GM18502 (cell line): ENCODE measurements at regions not wholly inside any gene's neighbourhood (a gene's known extent, or its start where the extent isn't known, plus 50 kb on each side); places are given as distances from the start of the nearest gene placed in this dataset.

Experiments
- ATAC-seq: cut with Tn5 transposase; IDR thresholded peaks from one replicate; pipeline ENCODE4 v1.9.1; 2021; ENCODE audit warnings: mild to moderate bottlenecking; ENCODE audit not compliant: unreplicated experiment, poor library complexity

GRCh38 chr1:184214128-184214527 is 162.6 kb downstream of the TSEN15 start:
- no peak for ATAC-seq

- ATAC-seq = no peak
Observed at GRCh38 chr1:184215274-184215925, 163.9 kb downstream of the TSEN15 start.

DNA sequence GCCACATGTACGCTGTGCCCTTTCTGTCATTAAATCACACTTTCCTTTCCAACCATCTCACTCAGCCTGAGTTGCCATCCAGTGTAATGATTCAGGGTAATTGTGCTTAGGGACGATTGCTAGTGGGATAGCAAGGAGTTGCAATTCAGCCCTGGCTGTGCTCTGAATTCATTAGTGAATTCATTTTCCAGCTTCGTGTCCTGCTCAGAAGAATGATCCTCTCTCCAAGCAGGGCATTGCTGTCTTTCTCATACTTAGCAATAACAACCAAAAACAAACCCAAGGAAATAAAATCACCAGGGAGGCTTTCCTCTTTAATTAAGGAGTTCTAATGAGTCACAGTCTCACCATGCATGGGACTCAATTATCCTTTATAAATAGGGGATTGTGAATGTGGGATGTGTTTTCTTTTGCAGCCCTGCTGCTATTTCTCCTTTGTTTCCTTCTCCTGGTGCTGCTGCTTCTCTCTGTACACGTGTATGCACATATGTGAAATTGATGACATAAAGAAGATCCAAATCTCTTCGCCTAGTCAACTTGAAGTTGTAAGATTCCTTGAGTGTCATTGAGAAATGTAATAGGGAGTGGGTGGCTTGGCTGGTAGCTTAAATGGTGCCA is 167.0 kb downstream of the TSEN15 start:
- ATAC-seq = no peak

DNA sequence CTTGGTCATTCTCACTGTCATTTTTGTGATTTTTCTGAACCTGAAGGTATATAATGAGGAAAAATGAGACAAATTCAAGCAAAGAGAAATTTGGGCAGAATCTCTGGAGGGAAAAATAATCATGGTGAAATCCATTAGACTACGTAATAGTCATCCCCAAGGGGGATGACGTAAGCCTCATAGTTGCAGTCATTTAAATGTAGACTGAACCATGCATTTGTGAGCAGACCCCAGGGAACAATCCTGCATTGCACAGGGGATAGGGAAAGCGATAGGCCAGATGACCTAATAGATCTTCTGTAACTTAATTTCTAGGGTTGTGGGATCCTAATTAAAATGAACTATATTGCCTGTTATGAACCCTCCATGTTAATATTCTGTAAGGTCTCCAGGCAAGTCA is 167.4 kb upstream of the C1orf21 start:
- no peak for ATAC-seq

DNA sequence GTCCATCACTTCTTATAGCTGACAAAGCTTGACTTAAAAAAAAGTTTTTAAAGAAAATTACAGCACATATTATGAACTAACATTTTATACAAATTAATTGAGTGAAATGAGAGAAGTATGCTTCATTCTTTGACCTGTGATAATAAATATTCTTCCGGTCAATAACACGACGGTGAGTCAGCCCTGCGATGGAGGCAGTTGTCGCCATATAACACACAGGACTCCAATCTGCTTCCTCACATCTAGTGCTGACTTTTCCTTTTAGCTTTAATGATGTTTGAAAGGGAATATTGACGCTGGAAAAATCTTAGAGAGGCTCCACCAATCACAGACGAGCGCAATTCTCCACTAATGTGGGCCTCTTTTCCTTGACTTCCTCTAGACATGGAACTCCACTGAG is 166.9 kb upstream of the C1orf21 start:
- ATAC-seq = no peak

DNA sequence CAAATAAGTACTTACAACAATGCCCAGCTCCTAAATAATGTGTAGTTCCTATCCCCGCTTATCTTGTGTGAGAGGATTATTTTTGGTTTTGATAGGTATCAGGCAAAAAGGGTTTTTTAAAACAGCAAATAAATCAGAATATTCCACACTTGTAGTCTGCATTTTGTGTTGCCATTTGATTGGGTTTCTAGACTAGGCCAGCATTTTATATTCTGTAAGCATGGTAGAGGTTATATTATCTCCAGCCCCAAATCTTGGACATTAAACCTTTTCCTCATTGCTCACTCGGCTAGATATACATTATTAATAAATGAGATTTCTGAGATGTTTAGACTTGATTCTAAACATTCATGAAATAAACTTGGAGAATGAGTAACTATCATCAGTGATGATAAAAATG is 165.7 kb upstream of the C1orf21 start:
- ATAC-seq = no peak

- no peak for ATAC-seq
Observed at GRCh38 chr1:184222652-184223052, 164.2 kb upstream of the C1orf21 start.

DNA sequence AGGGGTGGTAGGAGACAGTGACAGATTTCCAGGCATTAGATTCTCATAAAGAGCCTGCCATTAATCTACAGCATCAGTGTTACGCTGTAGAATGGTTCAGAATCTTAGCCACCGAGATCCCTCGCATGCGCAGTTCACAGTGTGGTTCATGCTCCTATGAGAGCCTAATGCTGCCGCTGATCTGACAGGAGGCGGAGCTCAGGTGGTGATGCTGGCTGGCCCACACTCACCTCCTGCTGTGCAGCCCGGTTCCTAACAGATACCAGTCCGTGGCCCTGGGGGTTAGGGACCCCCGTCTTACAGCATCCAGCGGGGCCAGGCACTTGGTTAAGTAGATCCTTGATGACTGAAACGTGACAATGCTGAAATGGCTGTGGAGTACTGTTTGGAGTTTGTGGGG is 163.6 kb upstream of the C1orf21 start:
- no peak for ATAC-seq

GRCh38 chr1:184225283-184226099 is 161.3 kb upstream of the C1orf21 start:
- no peak for ATAC-seq

- no peak for ATAC-seq
Observed at GRCh38 chr1:184226100-184226487, 160.7 kb upstream of the C1orf21 start.

DNA sequence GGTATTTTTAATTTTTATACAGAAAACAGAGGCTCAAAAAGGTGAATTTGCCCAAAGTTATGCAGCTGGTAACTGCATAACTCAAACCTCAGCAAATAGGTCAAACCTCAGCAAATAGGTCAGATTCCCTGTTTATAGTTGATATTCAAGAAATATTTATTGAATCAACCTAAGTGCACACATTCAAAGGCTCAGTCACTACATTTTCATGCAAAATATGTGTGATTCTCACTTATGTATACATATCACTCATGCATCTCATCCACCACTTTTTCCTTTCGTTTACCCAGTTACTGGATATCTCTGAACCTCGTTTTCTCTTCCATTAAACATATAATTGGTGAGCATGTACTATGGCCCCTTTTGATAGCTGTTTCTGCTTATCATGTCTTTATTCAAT is 158.3 kb upstream of the C1orf21 start:
- no peak for ATAC-seq

DNA sequence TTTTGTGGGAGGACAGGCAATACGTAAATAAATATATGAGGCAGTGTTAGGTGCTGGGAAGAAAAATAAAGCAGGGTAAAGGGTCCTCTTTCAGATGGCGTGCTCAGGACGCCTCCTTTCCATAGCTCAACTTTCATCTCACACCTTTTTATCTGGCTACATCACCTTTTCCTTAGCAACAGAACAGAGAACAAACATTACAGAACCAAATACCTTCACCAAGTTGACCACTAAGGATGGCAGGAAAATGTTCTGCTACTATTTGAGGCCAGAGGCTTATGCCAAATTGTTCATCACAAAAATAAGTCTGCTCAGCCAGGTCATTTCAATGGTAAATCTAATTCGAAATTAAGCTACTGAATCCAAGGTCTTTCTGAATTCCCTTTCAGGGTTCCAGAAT is 149.2 kb upstream of the C1orf21 start:
- ATAC-seq = no peak

GRCh38 chr1:184241446-184241845 is 145.4 kb upstream of the C1orf21 start:
- no peak for ATAC-seq

- ATAC-seq = no peak
Observed at GRCh38 chr1:184242507-184242943, 144.3 kb upstream of the C1orf21 start.

GRCh38 chr1:184244962-184245361 is 141.9 kb upstream of the C1orf21 start:
- no peak for ATAC-seq

- no peak for ATAC-seq
Observed at GRCh38 chr1:184247671-184248070, 139.2 kb upstream of the C1orf21 start.

DNA sequence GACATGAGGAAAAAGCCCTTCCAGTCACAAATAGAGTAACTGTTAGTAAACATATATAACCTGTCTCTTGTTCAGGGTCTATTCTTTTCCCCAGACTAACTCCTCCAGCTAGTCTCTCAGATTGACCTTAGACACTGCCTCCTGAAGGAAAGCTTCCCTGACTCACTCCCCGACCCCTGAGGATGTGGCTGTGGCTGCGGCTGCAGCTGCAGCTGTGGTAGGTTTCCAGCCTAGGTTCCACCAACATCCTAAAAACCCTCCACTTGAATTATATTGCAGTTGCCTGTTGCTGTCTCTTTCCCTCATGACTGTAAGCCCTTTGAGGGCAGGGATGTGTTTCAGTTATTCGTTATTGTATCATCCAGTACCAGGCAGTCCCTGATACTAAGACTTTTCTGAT is 132.9 kb upstream of the C1orf21 start:
- no peak for ATAC-seq

DNA sequence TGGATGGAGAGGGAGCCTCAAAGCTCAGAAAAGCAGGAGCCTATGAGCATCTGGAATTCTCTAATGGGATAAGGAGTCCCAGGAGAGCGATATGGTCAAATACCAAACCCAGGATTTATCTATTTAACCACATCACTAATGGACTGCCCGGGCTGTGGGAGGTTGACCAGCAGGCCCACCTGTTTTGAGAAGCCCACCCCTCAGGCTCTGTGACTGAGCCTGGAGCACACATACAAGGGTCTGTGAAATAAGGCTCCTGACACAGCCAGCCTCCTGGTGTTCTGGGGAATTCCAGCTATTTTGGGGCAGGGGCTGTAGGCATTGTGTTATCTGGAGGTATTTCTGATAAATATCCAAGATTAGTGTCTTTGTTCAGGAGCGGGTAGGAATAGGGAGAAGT is 132.0 kb upstream of the C1orf21 start:
- ATAC-seq = no peak

DNA sequence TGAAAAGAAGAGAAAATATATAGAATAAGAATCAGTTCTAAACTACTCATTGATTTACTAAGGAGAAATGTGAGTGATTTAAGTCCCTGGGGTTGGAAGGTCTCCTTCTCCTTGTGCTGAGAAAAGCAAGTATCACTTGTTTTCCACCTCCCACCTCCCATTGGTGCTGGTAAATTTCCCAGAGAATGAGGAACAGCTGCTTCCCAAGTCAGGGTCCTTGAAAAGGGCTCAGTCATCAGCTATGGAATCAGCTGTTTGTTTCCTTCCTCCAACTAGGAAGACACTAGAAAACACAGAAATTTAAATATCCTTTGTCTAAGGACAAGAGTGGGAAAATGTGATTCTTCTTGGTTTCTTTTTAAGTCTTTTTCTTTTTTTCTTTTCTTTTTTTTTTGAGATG is 131.3 kb upstream of the C1orf21 start:
- no peak for ATAC-seq

- ATAC-seq = no peak
Observed at GRCh38 chr1:184257873-184258272, 129.0 kb upstream of the C1orf21 start.

DNA sequence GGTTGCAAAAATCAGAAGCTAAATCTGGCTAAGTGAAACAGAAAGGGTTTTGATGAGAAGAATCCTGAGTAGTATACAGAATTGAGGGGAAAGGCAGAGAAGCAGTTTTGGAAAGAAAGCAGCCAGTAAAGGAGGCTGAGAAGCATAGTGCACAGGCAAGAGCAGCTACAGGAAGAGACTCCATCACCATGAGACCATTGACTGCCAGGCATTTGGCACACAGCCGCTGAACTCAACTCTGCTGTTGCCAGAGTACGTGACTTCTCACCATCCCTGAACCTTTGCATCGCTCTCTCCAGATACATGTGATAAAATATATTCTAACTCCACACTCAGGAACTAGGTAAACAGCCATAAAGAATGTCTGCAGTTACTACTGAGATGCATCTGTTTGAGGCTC is 128.3 kb upstream of the C1orf21 start:
- ATAC-seq = no peak

GRCh38 chr1:184260382-184260781 is 126.4 kb upstream of the C1orf21 start:
- ATAC-seq = no peak
